EH (cell line): ENCODE measurements at regions not wholly inside any gene's neighbourhood (a gene's known extent, or its start where the extent isn't known, plus 50 kb on each side); places are given as distances from the start of the nearest gene placed in this dataset.
A peak's percentile ranks its signal among the peaks of the same experiment; 100 is the strongest.
"Not testable (repeated sequence)": the region's sequence is repeated elsewhere in the genome, so short reads cannot be mapped to it uniquely, and the experiment has no call there.

Experiments used
- DNase-seq: peaks from one replicate; pipeline ENCODE4 v3.0.0-alpha.2; 2015; ENCODE audit warnings: low read depth

DNA sequence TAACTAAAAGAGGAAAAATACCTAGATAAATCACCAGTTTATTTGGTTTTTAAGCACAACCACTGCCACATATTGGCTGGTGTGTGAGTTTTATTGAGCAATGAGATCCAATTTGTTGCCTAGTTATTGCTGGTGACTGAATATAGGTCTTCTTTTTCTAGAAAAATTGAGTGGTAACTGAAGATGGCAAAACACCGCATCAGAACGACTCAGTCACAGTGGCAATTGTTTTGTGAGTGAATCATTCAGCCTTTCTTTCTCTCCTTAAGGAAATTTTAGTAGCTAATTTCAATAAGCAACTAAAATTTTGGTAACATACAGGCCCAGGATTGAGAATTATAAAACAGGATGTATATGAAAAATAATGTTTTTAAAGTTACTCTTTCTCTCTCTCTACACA, 533.0 kb downstream of the KCNA4 start:
- DNase-seq, result no peak

DNA sequence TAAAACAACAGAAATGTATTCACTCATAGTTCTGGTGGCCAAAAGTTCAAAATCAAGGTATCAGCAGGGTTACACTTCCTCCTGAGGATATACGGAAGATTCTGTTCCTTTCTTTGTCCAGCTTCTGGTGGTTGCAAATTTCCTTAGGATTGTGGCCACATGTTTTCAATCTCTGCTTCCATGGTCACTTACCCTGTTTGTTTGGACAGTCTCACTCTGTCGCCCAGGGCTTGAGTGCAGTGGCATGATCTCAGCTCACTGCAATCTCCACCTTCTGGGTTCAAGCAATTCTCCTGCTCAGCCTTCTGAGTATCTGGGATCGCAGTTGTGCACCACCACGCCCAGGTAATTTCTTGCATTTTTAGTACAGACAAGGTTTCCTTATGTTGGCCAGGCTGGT, 534.3 kb downstream of the KCNA4 start:
- DNase-seq, result no peak

DNA sequence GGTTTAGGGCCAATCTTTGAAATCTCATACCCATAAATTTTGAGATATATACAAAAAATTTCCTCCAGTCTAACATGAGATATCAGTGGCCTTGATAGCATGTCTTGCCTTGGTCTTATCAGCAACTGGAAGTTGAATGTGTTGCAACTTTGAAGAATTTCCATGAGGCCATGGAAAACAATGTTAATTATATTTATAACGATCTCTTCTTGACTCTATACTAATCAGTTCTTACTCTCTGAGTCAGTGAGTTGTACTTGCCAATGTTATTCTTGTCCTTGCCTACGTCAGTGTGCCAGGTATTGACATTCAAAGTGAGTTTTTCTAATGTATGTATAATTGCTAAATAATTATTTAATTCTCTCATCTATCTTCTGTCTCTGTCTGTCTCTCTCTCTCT, 535.1 kb downstream of the KCNA4 start:
- DNase-seq, result no peak

DNA sequence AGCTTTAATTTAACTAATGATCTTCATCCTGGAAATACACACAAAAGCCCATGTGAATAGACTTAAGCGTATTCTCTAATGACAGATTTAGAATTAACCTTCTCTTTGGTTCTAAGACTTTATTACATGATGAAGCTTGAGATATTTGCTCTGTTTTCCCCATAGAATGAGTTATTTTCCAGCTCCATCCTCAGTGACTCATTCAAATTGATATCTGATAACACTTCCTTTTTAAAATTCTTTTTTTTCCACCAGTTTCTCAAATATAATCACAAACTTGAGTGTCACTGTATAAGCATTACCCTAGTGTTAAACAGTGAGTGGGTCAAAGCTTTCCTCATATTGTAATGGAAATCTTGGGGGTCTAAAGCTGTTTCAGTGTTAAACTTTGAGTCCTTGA, 535.8 kb downstream of the KCNA4 start:
- no peak for DNase-seq

GRCh38 chr11:29458252-29458651, 558.6 kb downstream of the KCNA4 start:
- no peak for DNase-seq

- DNase-seq, result peak; percentile 20
Observed at GRCh38 chr11:29452146-29452545, 564.7 kb downstream of the KCNA4 start.

DNA sequence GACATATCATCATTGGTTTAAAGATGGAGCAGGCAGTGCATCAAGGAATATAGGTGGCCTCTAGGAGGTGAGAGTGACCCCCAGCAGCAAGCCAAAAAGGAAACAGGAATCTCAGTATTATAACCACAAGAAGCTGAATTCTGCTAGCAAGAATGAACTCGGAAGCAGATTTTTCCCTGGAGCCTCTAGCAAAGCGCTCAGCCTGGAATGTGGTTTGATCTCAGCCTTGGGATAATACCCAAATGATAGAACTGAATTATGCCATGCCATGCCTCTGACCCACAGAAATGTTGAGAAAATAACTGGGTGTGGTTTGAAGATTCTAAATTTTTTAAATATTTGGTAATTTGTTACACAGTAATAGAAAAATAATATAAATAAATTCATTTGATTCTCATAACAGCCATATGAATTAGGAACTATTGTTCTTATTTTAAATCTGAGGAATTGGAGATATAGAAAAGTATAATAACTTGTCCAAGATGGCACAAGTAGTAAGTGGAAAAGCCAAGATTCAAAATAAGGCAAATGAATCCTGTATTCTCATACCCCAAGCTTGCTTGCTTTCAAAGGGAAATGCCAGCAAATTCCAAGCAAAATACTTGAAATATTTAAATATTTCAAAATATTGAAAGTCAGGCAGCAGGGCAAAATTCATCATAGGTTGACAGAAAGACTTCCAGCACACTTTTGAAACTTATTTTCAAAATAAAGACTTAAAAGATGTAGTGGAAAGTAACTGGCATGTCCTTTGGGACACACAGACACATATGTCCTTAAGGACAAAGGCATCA, 567.4 kb downstream of the KCNA4 start:
- DNase-seq, result peak; percentile 1

GRCh38 chr11:29448246-29448877, 568.5 kb downstream of the KCNA4 start:
- DNase-seq, result peak; percentile 10

DNA sequence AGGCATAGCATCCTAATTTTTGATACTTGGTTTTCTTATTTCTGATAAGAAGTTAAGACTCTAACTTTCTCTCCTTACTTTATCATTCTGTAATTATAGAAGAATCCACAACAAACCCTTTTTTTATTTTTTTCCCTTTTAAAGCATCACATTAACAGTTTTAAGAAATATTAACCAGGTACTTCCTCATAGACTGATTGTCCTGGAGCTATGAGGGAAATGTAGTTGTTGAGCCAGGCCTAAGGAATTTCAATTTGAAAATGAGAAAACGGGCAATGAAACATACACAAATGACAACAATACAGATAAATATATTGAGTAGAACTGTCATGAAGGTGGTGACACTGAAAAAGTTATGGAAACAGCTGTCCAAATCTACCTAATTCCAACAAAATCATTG, 569.0 kb downstream of the KCNA4 start:
- no peak for DNase-seq

- no peak for DNase-seq
Observed at GRCh38 chr11:29446132-29446531, 570.7 kb downstream of the KCNA4 start.

- DNase-seq, result not testable (repeated sequence)
Observed at GRCh38 chr11:29445191-29445590, 571.6 kb downstream of the KCNA4 start.

DNA sequence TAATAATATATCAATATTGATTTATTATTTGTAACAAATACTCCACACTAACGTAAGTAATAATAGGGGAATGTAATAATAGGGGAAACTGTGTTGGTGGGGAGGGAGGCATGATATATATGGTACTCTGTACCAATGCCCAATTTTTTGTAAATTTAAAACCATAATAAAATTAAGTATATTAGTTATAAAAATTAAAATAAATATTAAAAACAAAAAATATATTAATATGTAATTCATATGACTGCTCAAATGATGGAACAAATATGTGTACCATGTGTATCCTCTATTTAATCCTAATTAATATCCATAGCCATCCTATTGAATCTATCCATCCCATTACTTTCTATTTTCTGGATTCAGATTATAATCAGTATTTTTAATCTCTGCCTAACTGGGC, 578.0 kb downstream of the KCNA4 start:
- DNase-seq, result no peak

DNA sequence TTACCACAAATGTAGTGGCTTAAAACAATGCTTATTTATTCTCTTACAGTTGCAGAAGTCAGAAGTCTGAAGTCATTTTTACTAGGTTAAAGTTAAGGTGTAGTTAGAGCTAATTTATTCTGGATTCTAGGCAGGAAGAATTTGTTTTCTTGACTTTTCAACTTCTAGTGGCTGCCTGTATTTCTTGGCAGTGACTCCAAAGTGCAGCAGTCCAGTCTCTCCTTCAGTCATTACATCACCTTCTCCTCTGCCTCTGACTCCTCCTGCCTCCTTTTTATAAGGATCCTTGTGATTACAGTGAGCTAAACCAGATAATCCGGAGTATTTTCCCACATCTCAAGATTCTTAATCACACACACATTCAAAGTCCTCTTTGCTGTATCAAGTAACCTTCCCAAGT, 581.4 kb downstream of the KCNA4 start:
- peak; percentile 3 for DNase-seq

DNA sequence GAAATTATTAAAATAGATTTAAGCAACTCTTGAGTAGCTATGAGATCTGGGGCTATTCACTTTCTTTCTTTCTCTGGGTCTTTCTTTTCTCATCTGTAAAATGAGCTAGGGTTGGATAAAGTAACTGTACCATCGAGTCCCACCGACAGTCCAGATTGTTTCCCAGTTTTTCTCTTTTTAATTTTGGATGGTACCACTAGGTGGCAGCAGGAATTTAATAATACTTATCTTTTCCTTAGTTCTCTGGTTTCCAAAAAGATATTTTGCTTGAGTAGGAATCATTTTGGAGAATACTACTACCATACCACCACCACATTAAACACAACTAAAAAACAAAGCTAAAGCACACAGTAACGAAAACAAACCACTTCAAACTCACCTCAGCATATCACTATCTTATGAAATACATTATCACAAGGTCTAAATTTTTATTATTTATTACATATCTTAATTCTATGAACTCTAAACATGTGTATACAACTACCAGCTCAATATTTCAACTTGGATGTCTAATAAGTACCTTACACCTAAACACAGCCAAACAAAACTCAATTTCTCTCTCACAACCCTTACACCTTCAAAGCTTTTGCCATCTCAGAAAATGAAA, 584.0 kb downstream of the KCNA4 start:
- peak; percentile 26 for DNase-seq

GRCh38 chr11:29405305-29405704, 611.5 kb downstream of the KCNA4 start:
- no peak for DNase-seq

DNA sequence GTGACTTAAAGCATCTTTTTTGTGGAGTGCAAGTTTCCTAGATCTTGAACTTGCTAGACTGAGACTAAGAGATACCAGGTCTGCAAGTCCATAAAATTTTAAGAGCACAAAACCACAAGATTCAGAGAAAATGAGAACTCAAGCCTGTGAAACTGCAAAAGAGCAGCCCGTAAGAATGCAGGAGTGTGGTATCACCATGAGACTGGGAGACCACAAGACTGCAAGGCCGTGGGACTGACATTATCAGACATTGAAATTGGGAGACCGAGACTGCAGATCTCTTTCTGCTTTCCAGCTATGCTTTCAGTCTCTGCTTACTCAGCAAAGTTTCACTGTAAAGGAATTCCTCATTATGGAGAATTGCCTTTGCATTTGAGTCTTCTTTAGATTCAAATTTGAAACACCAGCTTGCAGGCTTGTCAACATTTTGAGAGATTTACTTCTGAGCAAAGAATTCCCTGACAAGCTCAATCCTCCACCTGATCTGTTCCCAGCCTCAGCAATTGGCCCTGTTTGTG, 621.2 kb downstream of the KCNA4 start:
- DNase-seq, result no peak

GRCh38 chr11:29389793-29390192, 627.0 kb downstream of the KCNA4 start:
- DNase-seq, result no peak

GRCh38 chr11:29373725-29374124, 643.1 kb downstream of the KCNA4 start:
- DNase-seq, result no peak

DNA sequence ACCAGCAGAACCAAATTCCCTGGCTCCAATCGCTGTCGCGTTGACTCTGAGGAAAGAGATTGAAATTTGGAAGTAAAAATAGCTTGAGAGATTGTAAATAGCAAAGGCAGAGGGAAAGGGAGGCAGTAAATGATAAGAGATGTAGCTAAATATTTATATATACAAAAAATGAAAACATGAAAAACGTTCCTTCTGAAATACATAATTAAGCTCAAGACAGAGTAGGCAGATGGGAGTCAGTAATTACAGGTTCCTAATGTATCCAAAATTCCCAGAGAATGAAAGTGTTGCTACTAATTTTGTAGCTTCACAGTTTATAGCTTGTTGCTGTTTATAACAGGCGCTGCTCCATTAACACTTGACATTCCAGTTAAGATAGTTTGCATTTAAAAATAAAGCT, 648.7 kb downstream of the KCNA4 start:
- DNase-seq, result no peak

DNA sequence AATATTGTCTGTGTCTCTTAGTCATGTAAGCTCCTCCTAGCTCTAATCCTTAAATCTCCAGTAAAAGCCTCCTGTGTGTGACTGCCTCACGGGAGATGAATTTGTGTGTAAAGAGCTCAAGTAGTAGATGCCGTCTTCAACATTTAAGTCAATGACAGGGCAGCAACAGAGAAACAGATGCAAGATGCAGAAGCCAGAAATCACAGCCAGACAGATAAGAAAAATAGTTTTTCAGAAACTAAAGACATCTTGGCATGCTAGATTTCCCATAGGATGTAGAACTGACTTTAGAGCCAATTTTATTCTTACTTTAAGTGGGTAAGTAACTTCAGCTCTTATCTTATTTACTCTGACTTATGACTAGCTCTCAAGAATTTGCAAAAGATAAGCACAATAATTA, 652.8 kb downstream of the KCNA4 start:
- DNase-seq, result no peak

- DNase-seq, result no peak
Observed at GRCh38 chr11:29361369-29361768, 655.5 kb downstream of the KCNA4 start.

DNA sequence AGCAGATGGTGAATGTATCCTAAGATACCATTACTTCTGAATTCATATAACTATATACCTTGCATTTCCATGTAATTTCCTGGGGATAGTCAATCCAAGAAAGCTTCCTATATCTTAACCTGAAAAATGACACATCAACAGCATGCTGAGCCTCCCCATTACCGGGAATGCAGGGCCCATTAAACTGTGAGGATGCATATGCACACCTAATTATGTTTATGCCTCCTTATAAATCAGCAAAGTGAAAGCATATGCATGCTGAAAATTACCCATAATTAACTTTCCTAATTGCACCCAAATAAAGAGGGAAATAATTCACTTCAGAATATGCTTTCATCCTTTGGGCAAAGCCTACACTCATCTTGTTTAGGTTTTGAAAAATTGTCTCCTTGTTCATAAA, 663.0 kb downstream of the KCNA4 start:
- DNase-seq, result no peak

DNA sequence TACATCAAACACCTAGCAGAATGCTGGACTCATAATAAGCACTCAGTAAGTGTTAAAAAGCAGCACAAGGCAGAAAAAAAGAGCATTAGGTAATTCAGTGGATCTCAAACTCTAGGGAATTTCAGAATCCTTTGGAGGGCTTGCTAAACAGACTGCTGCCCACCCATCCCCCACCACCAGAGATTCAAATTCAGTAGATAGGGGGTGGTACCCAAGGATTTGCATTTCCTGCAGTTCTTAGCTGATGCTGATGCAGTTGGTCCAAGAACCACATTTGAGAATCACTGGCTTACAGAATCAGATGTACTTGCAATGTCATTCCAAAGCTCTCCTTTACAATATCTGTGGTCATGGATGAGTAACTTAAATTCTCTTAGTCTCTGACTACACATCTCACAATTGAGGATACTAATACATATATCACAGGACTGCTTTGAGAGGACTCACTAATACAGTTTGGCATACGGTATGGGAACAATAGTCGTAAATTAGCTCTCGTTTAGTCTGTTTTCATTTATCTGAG, 664.5 kb downstream of the KCNA4 start:
- DNase-seq, result peak; percentile 8
